HG03095 (cell line): ENCODE measurements at regions not wholly inside any gene's neighbourhood (a gene's known extent, or its start where the extent isn't known, plus 50 kb on each side); places are given as distances from the start of the nearest gene placed in this dataset.
"Not testable (repeated sequence)": the region's sequence is repeated elsewhere in the genome, so short reads cannot be mapped to it uniquely, and the experiment has no call there.

Experiments
- ATAC-seq: cut with Tn5 transposase; IDR thresholded peaks from one replicate; pipeline ENCODE4 v1.9.1; 2021; ENCODE audit warnings: moderate library complexity; ENCODE audit not compliant: unreplicated experiment

GRCh38 chr3:102366116-102366515 is 68.7 kb upstream of the ZPLD1 start:
- ATAC-seq = not testable (repeated sequence)

GRCh38 chr3:102374863-102375634 is 59.8 kb upstream of the ZPLD1 start:
- ATAC-seq = no peak

- ATAC-seq = no peak
These were observed 56.6 kb upstream of the ZPLD1 start for GRCh38 chr3:102378216-102378615.

GRCh38 chr3:102382201-102382600 is 52.6 kb upstream of the ZPLD1 start:
- not testable (repeated sequence) for ATAC-seq
